Tibial nerve (tissue), 4 donors: ENCODE measurements at regions not wholly inside any gene's neighbourhood (a gene's known extent, or its start where the extent isn't known, plus 50 kb on each side); places are given as distances from the start of the nearest gene placed in this dataset.

ENCODE experiments used
- CTCF ChIP-seq, 5 experiments: fragments of 200-600 bp in 3 of 5; fragments of 450-650 bp in 2 of 5; sonication (generic) in 3 of 5; IDR thresholded peaks; one replicate each; pipeline ENCODE4 v1.5.1; 2016 to 2019; ENCODE audit warnings: antibody characterized with exemption in 5 of 5, mild to moderate bottlenecking in 3 of 5, moderate library complexity in 2 of 5
- EP300 ChIP-seq, 2 donors: sonication (generic); formaldehyde crosslinking; IDR thresholded peaks; one replicate each; pipeline ENCODE4 v1.6.1; 2017; ENCODE audit warnings: antibody characterized with exemption in 2 of 2, mild to moderate bottlenecking in 1 of 2
- POLR2A ChIP-seq, 2 donors: fragments of 450-650 bp; IDR thresholded peaks; one replicate each; pipeline ENCODE4 v1.6.1; 2017; ENCODE audit warnings: antibody characterized with exemption in 2 of 2, mild to moderate bottlenecking in 2 of 2, moderate library complexity in 2 of 2

GRCh38 chr11:91880660-91881059, 344.0 kb upstream of the FAT3 start:
- no peak for TF ChIP-seq CTCF (IDR thresholded peaks at IDR 0.05)
- TF ChIP-seq POLR2A (IDR thresholded peaks at IDR 0.05): no peak
- TF ChIP-seq EP300 (IDR thresholded peaks at IDR 0.05): no peak
